Fibroblast of skin of abdomen (primary cell): ENCODE measurements at regions not wholly inside any gene's neighbourhood (a gene's known extent, or its start where the extent isn't known, plus 50 kb on each side); places are given as distances from the start of the nearest gene placed in this dataset.

Experiments used
- DNase-seq: peaks from one replicate; pipeline ENCODE4 v3.0.0-alpha.2; 2013

DNA sequence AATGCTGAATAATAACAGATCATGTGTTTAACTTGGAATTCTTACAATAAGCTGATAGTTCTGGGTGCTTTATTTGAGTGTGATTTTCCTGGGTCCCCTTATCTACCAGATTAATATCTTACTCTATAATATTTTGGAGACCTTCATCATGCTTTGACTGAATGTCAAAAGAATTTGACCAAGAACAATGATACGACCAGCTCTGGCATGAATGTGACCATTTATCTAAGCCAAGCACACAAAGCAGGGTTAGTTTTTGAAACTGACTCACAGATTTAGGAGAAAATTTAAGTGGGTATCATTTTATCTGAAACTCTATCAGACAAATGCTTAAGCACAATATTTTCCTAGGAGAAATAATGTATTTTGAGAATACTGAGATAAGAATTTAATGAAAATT is 677.0 kb downstream of the NYAP2 start:
- DNase-seq = no peak

DNA sequence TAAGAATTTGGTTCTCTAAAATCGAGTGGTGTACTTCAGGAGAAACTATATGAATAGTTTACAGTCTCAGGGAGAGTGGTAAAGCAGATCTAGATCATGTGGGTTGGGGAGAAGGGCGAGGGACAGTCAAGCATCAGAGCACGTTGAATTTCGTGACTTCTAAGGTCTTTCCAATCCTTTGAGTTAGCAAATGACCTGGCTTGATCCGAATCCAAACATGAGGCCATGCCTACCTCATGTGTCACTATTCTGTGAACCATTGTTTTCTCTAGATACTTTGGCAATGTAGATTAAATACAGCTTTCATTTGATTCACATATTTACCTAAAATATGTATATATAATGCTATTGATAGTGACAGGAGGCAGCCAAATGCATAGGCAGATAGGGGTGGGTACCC is 674.9 kb downstream of the NYAP2 start:
- DNase-seq = no peak

DNA sequence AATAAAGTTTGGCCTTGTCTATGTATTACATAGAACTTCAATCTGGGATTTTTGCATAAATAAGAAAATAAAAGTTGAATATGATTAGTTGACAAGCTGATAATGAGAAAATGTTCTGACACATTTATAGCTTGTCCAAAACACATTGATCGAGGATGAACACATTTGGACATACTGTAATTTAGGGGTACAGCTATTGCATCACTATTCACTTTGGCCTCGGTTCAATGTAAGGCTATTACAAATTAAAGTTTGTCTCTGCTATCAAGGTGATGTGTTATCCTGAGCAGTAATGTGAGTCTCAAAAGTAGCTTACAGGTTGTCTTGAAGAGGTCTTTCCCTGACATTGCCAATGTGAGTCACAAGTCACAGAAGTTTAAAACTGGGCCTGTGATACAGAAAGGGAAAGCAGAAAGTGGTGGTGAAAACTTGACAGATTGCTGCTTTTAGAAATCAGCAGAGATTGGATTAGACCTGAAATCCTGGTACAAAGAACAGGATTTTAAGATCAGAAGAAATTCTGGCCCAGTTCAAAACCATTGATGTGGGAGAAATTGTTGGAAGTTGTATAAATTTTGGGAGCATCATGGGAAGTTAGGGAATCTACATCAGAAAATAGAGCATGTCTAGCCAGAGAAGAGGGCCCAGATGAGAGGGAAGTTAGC is 674.1 kb downstream of the NYAP2 start:
- DNase-seq = no peak

- no peak for DNase-seq
Observed at GRCh38 chr2:226066873-226067272, 667.4 kb downstream of the NYAP2 start.

- peak; percentile 41 for DNase-seq
Observed at GRCh38 chr2:226066391-226066790, 666.9 kb downstream of the NYAP2 start.

GRCh38 chr2:226064932-226065570 is 665.5 kb downstream of the NYAP2 start:
- no peak for DNase-seq

- DNase-seq = peak; percentile 93
Observed at GRCh38 chr2:226063704-226064440, 664.4 kb downstream of the NYAP2 start.

DNA sequence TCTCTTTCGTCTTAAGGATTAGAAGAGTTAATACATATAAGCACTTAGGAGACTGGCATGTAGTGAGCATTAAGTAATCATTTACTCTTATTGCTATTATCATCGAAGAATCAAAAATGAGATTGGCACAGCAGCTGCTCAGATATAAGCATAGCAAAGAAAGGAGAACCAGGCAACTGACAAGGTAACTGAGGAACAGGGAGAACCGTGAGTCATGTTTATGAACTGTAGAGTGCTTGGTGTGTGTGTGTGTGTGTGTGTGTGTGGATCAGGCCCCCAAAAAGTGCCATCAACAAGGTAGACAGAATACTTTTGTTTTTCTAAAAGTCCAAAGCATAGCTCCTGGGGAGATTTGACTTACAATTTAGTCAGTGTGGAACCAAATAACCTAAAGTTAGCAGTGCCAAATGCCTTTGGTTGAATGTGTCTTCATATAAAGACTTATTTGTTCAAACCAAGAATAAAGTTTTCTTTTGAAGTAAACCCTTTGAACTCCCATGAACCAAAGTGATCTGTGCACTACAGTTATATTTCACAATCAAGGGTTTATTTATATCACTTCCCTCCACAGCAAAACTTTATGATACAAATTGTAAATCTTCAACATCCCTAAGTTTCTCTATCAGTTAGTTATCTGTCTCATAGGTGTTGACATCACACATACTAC is 660.6 kb downstream of the NYAP2 start:
- DNase-seq = no peak

DNA sequence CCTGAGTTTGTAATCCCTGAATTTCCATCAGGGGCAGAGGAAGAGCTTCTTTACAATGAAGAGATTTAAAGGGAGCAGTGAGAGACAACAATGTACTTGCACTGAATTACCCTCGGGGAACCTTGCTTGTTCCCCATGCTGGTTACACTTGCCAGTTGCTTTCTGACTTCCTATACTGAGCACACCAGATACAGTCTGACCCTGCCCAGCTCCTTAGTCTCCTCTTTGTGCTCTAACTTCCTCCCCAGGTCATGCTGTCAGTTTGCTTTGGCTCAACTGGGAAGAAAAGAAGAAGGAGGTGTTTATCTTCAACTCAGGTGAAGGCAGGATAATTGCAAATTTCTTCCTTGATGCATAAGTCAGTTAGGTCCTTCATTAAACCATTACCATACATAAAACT is 658.4 kb downstream of the NYAP2 start:
- DNase-seq = no peak

DNA sequence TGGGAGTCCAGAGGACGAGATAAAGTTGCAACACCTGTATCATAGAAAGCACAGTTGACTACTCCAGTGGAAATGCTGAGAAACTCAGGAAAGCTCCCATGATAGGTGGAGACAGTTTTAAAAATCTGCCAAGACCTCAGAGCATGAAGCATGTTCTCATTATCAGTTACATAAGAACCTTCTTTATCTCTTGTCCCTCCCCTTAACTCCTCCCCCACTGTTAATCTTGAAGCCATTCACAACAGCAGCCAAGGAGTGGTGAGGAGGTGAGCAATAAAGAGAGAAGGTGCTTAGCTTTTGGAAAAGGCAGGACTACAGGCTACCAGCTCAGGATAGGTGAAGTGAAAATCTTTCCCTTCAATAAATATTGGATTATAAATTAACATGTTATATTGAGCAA is 657.9 kb downstream of the NYAP2 start:
- no peak for DNase-seq

DNA sequence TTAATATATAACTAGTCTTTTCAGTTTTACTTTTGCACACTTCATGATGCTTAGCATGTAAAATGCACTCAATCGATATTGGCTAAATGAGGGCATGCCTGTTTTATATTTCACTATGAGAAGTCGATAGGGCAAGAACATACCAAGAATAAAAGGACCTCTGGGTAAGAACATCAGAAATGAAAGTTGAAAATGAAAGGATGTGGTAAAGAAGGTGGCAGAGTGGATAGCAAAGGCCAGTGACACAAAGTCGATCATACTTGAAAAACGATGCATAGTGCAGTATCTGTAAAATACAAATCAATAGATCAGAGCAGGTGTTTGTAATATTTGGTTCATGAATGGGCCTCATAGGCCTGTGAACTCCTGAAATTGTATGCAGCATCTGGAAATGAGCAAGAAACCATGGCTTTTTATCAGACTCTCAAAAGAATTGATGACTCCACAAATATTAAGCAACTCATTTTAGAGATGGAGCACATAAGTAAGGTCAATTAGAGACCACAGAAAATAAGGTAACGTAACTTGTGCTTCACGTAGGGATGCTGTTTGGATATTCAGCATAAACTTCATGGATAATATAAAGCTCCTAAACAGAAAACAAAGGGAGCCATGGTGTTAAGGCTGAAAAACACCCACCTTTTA is 653.4 kb downstream of the NYAP2 start:
- no peak for DNase-seq

GRCh38 chr2:226050822-226051221 is 651.3 kb downstream of the NYAP2 start:
- DNase-seq = no peak

- peak; percentile 76 for DNase-seq
Observed at GRCh38 chr2:226048611-226049010, 649.1 kb downstream of the NYAP2 start.

- DNase-seq = no peak
Observed at GRCh38 chr2:226045080-226045479, 645.6 kb downstream of the NYAP2 start.

DNA sequence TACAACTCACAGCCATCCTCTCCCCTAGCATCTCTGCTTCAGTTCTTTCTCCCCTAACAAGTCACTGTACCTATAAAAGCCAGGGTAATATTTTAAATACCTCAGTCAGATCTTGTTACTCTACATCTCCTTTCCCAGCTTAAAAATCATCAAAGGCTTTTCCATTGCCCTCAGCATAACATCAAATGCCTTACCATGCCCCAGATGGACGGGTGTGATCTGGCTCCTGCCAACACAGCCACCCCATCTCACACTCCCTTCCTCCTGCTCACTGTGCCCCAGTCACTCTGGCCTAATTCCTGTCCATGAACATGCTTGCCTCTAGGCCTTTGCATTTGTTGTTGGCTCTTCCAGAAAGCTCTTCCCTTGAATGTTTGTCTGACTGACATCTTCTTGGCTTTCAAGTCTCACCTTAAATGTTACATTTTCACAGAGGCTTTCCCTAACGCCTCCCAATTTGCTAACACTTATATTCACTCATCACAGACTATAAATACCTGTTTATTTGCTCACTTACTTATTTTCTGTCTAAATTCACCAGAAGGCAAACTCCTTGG is 640.9 kb downstream of the NYAP2 start:
- no peak for DNase-seq

DNA sequence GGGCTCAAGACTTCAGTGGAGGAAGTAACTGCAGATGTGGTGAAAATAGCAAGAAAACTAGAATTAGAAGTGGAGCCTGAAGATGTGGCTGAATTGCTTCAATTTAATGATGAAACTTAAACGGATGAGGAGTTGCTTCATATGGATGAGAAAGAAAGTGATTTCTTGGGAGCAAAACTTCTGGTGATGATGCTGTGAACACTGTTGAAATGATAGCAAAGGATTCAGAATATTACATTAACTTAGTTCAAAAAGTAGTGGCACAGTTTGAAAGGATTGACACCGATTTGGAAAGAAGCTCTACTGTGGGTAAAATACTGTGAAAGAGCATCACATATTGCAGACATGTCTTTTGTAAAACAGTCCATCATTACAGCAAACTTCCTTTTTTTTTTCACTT is 638.0 kb downstream of the NYAP2 start:
- no peak for DNase-seq

- peak; percentile 48 for DNase-seq
Observed at GRCh38 chr2:226031647-226032501, 632.4 kb downstream of the NYAP2 start.

- peak; percentile 75 for DNase-seq
Observed at GRCh38 chr2:226030788-226031646, 631.5 kb downstream of the NYAP2 start.

DNA sequence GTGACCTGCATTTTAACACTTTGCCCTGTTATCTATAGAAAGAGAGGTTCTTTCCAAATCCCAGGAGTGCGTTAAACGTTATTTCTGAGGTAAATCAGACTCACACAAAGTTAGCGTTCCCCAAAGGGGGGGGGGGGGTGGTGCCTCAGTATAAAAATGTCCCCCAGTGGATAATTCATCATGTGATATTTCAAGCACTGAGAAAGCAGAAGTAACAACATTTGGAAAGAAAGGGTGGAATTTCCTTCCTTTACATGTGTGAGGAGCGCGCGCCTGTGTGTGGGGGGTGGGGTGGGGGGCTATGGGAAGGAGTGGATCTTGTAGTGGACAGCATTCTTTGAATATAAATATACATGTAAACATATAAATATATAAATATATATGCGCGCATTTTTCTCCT is 630.9 kb downstream of the NYAP2 start:
- no peak for DNase-seq

GRCh38 chr2:226023946-226024345 is 624.4 kb downstream of the NYAP2 start:
- no peak for DNase-seq

DNA sequence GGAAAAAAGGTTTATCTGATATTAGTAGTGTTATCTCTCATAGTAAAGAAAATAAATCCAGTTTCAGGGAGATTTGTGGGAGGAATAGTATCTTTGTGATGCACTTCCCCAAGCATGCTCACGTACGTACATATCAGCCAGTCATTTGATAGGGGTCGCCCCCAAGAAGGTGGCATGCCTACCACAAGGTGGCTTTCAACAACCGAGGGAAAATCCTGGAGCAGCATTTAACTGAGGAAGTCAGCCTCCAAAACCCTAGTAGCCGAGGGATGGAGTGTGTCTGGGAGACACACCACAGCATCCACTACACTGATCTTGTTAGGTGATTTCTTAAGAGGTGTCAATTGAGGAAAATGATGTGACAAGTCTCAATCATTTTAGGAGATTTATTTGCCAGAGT is 623.9 kb downstream of the NYAP2 start:
- no peak for DNase-seq
